ENCODE measurements at regions not wholly inside any gene's neighbourhood (a gene's known extent, or its start where the extent isn't known, plus 50 kb on each side); places are given as distances from the start of the nearest gene placed in this dataset.

- Histone ChIP-seq H3K4me1 (peaks cover 38% of the 10 kb centered on the region), H3K36me3 (no peaks in the 10 kb centered on the region), H3K27ac (replicated peaks) (peak overlapping the region; percentile 16), H3K4me3 (no peak overlapping the region), H3K9me3 (replicated peaks) (no peaks in the 10 kb centered on the region), H3K27me3 (ENCODE audit: low read depth) (no peaks in the 10 kb centered on the region)
- no peak for DNase-seq
- TF ChIP-seq, protein P1, sequence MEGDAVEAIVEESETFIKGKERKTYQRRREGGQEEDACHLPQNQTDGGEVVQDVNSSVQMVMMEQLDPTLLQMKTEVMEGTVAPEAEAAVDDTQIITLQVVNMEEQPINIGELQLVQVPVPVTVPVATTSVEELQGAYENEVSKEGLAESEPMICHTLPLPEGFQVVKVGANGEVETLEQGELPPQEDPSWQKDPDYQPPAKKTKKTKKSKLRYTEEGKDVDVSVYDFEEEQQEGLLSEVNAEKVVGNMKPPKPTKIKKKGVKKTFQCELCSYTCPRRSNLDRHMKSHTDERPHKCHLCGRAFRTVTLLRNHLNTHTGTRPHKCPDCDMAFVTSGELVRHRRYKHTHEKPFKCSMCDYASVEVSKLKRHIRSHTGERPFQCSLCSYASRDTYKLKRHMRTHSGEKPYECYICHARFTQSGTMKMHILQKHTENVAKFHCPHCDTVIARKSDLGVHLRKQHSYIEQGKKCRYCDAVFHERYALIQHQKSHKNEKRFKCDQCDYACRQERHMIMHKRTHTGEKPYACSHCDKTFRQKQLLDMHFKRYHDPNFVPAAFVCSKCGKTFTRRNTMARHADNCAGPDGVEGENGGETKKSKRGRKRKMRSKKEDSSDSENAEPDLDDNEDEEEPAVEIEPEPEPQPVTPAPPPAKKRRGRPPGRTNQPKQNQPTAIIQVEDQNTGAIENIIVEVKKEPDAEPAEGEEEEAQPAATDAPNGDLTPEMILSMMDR (IDR thresholded peaks at IDR 0.05; ENCODE audit: borderline replicate concordance): no peak
- intact Hi-C loops (cut with micrococcal nuclease): no loop called here
Measured at GRCh38 chr12:93137656-93138612, 208.8 kb upstream of the EEA1 start.

- Histone ChIP-seq H3K9me3 (replicated peaks) (no peaks in the 10 kb centered on the region), H3K27ac (replicated peaks) (no peak overlapping the region), H3K27me3 (ENCODE audit: low read depth) (no peaks in the 10 kb centered on the region), H3K4me3 (no peak overlapping the region), H3K36me3 (no peaks in the 10 kb centered on the region), H3K4me1 (peaks cover 38% of the 10 kb centered on the region)
- intact Hi-C loops (cut with micrococcal nuclease): no loop called here
- TF ChIP-seq, protein P1 (IDR thresholded peaks at IDR 0.05; ENCODE audit: borderline replicate concordance): no peak
- DNase-seq: no peak
Measured at GRCh38 chr12:93139028-93139665, 210.1 kb upstream of the EEA1 start.

- no peaks in the 10 kb centered on the region for H3K27me3 ChIP-seq (ENCODE audit: low read depth)
- intact Hi-C loops (cut with micrococcal nuclease): no loop called here
- H3K4me3 ChIP-seq: no peak overlapping the region
- no peak overlapping the region for H3K27ac ChIP-seq (replicated peaks)
- H3K9me3 ChIP-seq (replicated peaks): no peaks in the 10 kb centered on the region
- peaks cover 29% of the 10 kb centered on the region for H3K4me1 ChIP-seq
- TF ChIP-seq, protein P1 (IDR thresholded peaks at IDR 0.05; ENCODE audit: borderline replicate concordance): no peak
- DNase-seq: no peak
- H3K36me3 ChIP-seq: no peaks in the 10 kb centered on the region
Measured at GRCh38 chr12:93140325-93140724, 211.2 kb upstream of the EEA1 start.

GRCh38 chr12:93140801-93141200 lies 211.7 kb upstream of the EEA1 start:
- Histone ChIP-seq H3K27ac (replicated peaks) (no peak overlapping the region), H3K27me3 (ENCODE audit: low read depth) (no peaks in the 10 kb centered on the region), H3K9me3 (replicated peaks) (no peaks in the 10 kb centered on the region), H3K4me1 (peaks cover 24% of the 10 kb centered on the region), H3K4me3 (no peak overlapping the region), H3K36me3 (no peaks in the 10 kb centered on the region)
- TF ChIP-seq, protein P1 (IDR thresholded peaks at IDR 0.05; ENCODE audit: borderline replicate concordance): no peak
- no peak for DNase-seq
- intact Hi-C loops (cut with micrococcal nuclease): no loop called here

- H3K4me3 ChIP-seq: no peak overlapping the region
- no peaks in the 10 kb centered on the region for H3K36me3 ChIP-seq
- H3K9me3 ChIP-seq (replicated peaks): no peaks in the 10 kb centered on the region
- DNase-seq: no peak
- TF ChIP-seq, protein P1 (IDR thresholded peaks at IDR 0.05; ENCODE audit: borderline replicate concordance): no peak
- H3K27ac ChIP-seq (replicated peaks): no peak overlapping the region
- intact Hi-C loops (cut with micrococcal nuclease): no loop called here
- H3K4me1 ChIP-seq: peaks cover 16% of the 10 kb centered on the region
- no peaks in the 10 kb centered on the region for H3K27me3 ChIP-seq (ENCODE audit: low read depth)
Measured at GRCh38 chr12:93142881-93143280, 213.8 kb upstream of the EEA1 start.
